HG03097 (cell line): ENCODE measurements at regions not wholly inside any gene's neighbourhood (a gene's known extent, or its start where the extent isn't known, plus 50 kb on each side); places are given as distances from the start of the nearest gene placed in this dataset.
"Not testable (repeated sequence)": the region's sequence is repeated elsewhere in the genome, so short reads cannot be mapped to it uniquely, and the experiment has no call there.

Source experiments
- ATAC-seq: cut with Tn5 transposase; IDR thresholded peaks from one replicate; pipeline ENCODE4 v1.9.1; 2021; ENCODE audit not compliant: unreplicated experiment, low FRiP score

- not testable (repeated sequence) for ATAC-seq
Observed at GRCh38 chr6:112955743-112956142, 608.6 kb downstream of the RFPL4B start.

- ATAC-seq: no peak
Observed at GRCh38 chr6:112956696-112957535, 609.8 kb downstream of the RFPL4B start.

- ATAC-seq: no peak
Observed at GRCh38 chr6:112957536-112957916, 610.4 kb downstream of the RFPL4B start.

GRCh38 chr6:112960130-112960529 is 613.0 kb downstream of the RFPL4B start:
- not testable (repeated sequence) for ATAC-seq

- no peak for ATAC-seq
Observed at GRCh38 chr6:112967974-112968373, 620.8 kb downstream of the RFPL4B start.

- no peak for ATAC-seq
Observed at GRCh38 chr6:112971651-112972050, 624.5 kb downstream of the RFPL4B start.

- ATAC-seq: not testable (repeated sequence)
Observed at GRCh38 chr6:112974931-112975330, 627.8 kb downstream of the RFPL4B start.

- ATAC-seq: not testable (repeated sequence)
Observed at GRCh38 chr6:112976579-112976978, 629.4 kb downstream of the RFPL4B start.

GRCh38 chr6:112979830-112980229 is 632.7 kb downstream of the RFPL4B start:
- no peak for ATAC-seq

- ATAC-seq: no peak
Observed at GRCh38 chr6:112980676-112981075, 633.5 kb downstream of the RFPL4B start.

GRCh38 chr6:112983713-112984261 is 636.7 kb downstream of the RFPL4B start:
- ATAC-seq: no peak

GRCh38 chr6:112984899-112985298 is 637.8 kb downstream of the RFPL4B start:
- ATAC-seq: no peak

GRCh38 chr6:112986321-112986720 is 639.2 kb downstream of the RFPL4B start:
- ATAC-seq: no peak

- no peak for ATAC-seq
Observed at GRCh38 chr6:112988748-112989147, 641.6 kb downstream of the RFPL4B start.

- ATAC-seq: no peak
Observed at GRCh38 chr6:112990971-112991370, 643.8 kb downstream of the RFPL4B start.

- ATAC-seq: no peak
Observed at GRCh38 chr6:112991912-112992311, 644.8 kb downstream of the RFPL4B start.

GRCh38 chr6:112997421-112998085 is 650.4 kb downstream of the RFPL4B start:
- ATAC-seq: no peak

- ATAC-seq: no peak
Observed at GRCh38 chr6:113004054-113004453, 656.9 kb downstream of the RFPL4B start.

- no peak for ATAC-seq
Observed at GRCh38 chr6:113004470-113005270, 657.5 kb downstream of the RFPL4B start.

GRCh38 chr6:113006494-113006893 is 659.4 kb downstream of the RFPL4B start:
- ATAC-seq: no peak

- no peak for ATAC-seq
Observed at GRCh38 chr6:113009682-113010081, 662.6 kb downstream of the RFPL4B start.
